Skeletal muscle satellite cell (primary cell): ENCODE measurements at regions not wholly inside any gene's neighbourhood (a gene's known extent, or its start where the extent isn't known, plus 50 kb on each side); places are given as distances from the start of the nearest gene placed in this dataset.

Experiments
- H3K27me3 ChIP-seq: 2 replicates; pipeline ENCODE4 v1.7.0; 2013; ENCODE audit warnings: low read length; ENCODE audit not compliant: control insufficient read depth, insufficient read depth
- H3K36me3 ChIP-seq: 2 replicates; pipeline ENCODE4 v1.7.0; 2013; ENCODE audit warnings: mild to moderate bottlenecking, control low read depth, low read length; ENCODE audit not compliant: insufficient read depth
- H3K4me1 ChIP-seq: 2 replicates; pipeline ENCODE4 v1.7.0; 2013; ENCODE audit warnings: low read length; ENCODE audit not compliant: control insufficient read depth, insufficient read depth
- H3K4me2 ChIP-seq: 2 replicates; pipeline ENCODE4 v1.7.0; 2013; ENCODE audit warnings: mild to moderate bottlenecking, low read length
- H3K4me3 ChIP-seq: 2 replicates; pipeline ENCODE4 v1.7.0; 2013; ENCODE audit warnings: low read length
- H3K9ac ChIP-seq: 2 replicates; pipeline ENCODE4 v1.7.0; 2013; ENCODE audit warnings: mild to moderate bottlenecking, low read depth, low read length, moderate library complexity
- H3K9me3 ChIP-seq: replicated peaks from 2 replicates; pipeline ENCODE4 v1.7.0; 2013; ENCODE audit warnings: mild to moderate bottlenecking, control low read depth, low read length

GRCh38 chr2:176769499-176770370, 442.9 kb upstream of the HNRNPA3 start:
- Histone ChIP-seq H3K4me3 (no peak overlapping the region), H3K4me1 (no peaks in the 10 kb centered on the region), H3K36me3 (no peaks in the 10 kb centered on the region), H3K9me3 (no peaks in the 10 kb centered on the region), H3K27me3 (no peaks in the 10 kb centered on the region), H3K4me2 (no peak overlapping the region), H3K9ac (no peak overlapping the region)

- Histone ChIP-seq H3K4me3 (no peak overlapping the region), H3K27me3 (no peaks in the 10 kb centered on the region), H3K36me3 (no peaks in the 10 kb centered on the region), H3K9ac (no peak overlapping the region), H3K9me3 (no peaks in the 10 kb centered on the region), H3K4me2 (no peak overlapping the region), H3K4me1 (no peaks in the 10 kb centered on the region)
Measured at GRCh38 chr2:176772816-176773215, 439.8 kb upstream of the HNRNPA3 start.

GRCh38 chr2:176774766-176775451, 437.7 kb upstream of the HNRNPA3 start:
- no peak overlapping the region for H3K4me3 ChIP-seq
- no peaks in the 10 kb centered on the region for H3K36me3 ChIP-seq
- no peak overlapping the region for H3K4me2 ChIP-seq
- H3K27me3 ChIP-seq = peaks cover 4% of the 10 kb centered on the region
- H3K4me1 ChIP-seq = no peaks in the 10 kb centered on the region
- H3K9me3 ChIP-seq = no peaks in the 10 kb centered on the region
- H3K9ac ChIP-seq = no peak overlapping the region

- no peak overlapping the region for H3K4me3 ChIP-seq
- no peak overlapping the region for H3K4me2 ChIP-seq
- H3K4me1 ChIP-seq = no peaks in the 10 kb centered on the region
- no peaks in the 10 kb centered on the region for H3K9me3 ChIP-seq
- no peak overlapping the region for H3K9ac ChIP-seq
- peaks cover 4% of the 10 kb centered on the region for H3K27me3 ChIP-seq
- H3K36me3 ChIP-seq = no peaks in the 10 kb centered on the region
Measured at GRCh38 chr2:176777262-176777661, 435.3 kb upstream of the HNRNPA3 start.

- H3K4me2 ChIP-seq = no peak overlapping the region
- peaks cover 4% of the 10 kb centered on the region for H3K27me3 ChIP-seq
- H3K9me3 ChIP-seq = no peaks in the 10 kb centered on the region
- H3K4me3 ChIP-seq = no peak overlapping the region
- no peaks in the 10 kb centered on the region for H3K36me3 ChIP-seq
- H3K9ac ChIP-seq = no peak overlapping the region
- no peaks in the 10 kb centered on the region for H3K4me1 ChIP-seq
Measured at GRCh38 chr2:176779917-176780316, 432.7 kb upstream of the HNRNPA3 start.

GRCh38 chr2:176780348-176780747, 432.2 kb upstream of the HNRNPA3 start:
- Histone ChIP-seq H3K4me3 (no peak overlapping the region), H3K9me3 (no peaks in the 10 kb centered on the region), H3K4me2 (no peak overlapping the region), H3K27me3 (peaks cover 4% of the 10 kb centered on the region), H3K9ac (no peak overlapping the region), H3K36me3 (no peaks in the 10 kb centered on the region), H3K4me1 (no peaks in the 10 kb centered on the region)

- H3K4me3 ChIP-seq = no peak overlapping the region
- H3K36me3 ChIP-seq = no peaks in the 10 kb centered on the region
- no peaks in the 10 kb centered on the region for H3K4me1 ChIP-seq
- H3K27me3 ChIP-seq = peaks cover 4% of the 10 kb centered on the region
- no peak overlapping the region for H3K4me2 ChIP-seq
- H3K9me3 ChIP-seq = no peaks in the 10 kb centered on the region
- no peak overlapping the region for H3K9ac ChIP-seq
Measured at GRCh38 chr2:176781570-176782217, 430.9 kb upstream of the HNRNPA3 start.

GRCh38 chr2:176784633-176785200, 427.9 kb upstream of the HNRNPA3 start:
- no peaks in the 10 kb centered on the region for H3K36me3 ChIP-seq
- no peaks in the 10 kb centered on the region for H3K9me3 ChIP-seq

GRCh38 chr2:176789751-176790150, 422.8 kb upstream of the HNRNPA3 start:
- no peaks in the 10 kb centered on the region for H3K36me3 ChIP-seq

More at GRCh38 chr2:176784633-176785200, 427.9 kb upstream of the HNRNPA3 start:
- Histone ChIP-seq H3K27me3 (no peaks in the 10 kb centered on the region), H3K4me1 (no peaks in the 10 kb centered on the region), H3K4me2 (no peak overlapping the region), H3K4me3 (no peak overlapping the region), H3K9ac (no peak overlapping the region)

GRCh38 chr2:176790468-176790867, 422.1 kb upstream of the HNRNPA3 start:
- H3K27me3 ChIP-seq = peaks cover 4% of the 10 kb centered on the region
- no peaks in the 10 kb centered on the region for H3K9me3 ChIP-seq
- no peak overlapping the region for H3K4me2 ChIP-seq
- no peak overlapping the region for H3K4me3 ChIP-seq
- H3K9ac ChIP-seq = no peak overlapping the region
- no peaks in the 10 kb centered on the region for H3K36me3 ChIP-seq
- no peaks in the 10 kb centered on the region for H3K4me1 ChIP-seq

More at GRCh38 chr2:176789751-176790150, 422.8 kb upstream of the HNRNPA3 start:
- Histone ChIP-seq H3K4me2 (no peak overlapping the region), H3K9me3 (no peaks in the 10 kb centered on the region), H3K27me3 (peaks cover 4% of the 10 kb centered on the region), H3K4me1 (no peaks in the 10 kb centered on the region), H3K9ac (no peak overlapping the region), H3K4me3 (no peak overlapping the region)

GRCh38 chr2:176793792-176794191, 418.8 kb upstream of the HNRNPA3 start:
- Histone ChIP-seq H3K36me3 (no peaks in the 10 kb centered on the region), H3K27me3 (peaks cover 4% of the 10 kb centered on the region), H3K4me1 (no peaks in the 10 kb centered on the region), H3K4me2 (no peak overlapping the region), H3K9me3 (no peaks in the 10 kb centered on the region), H3K9ac (no peak overlapping the region), H3K4me3 (no peak overlapping the region)
